Large intestine (tissue), 3 donors: ENCODE measurements at regions not wholly inside any gene's neighbourhood (a gene's known extent, or its start where the extent isn't known, plus 50 kb on each side); places are given as distances from the start of the nearest gene placed in this dataset.

ENCODE experiments used
- DNase-seq, 2 donors: peaks; one replicate each; pipeline versions ENCODE4 v3.0.0 to v3.0.0-alpha.2; 2013
- H3K27ac ChIP-seq: one replicate; pipeline ENCODE4 v1.5.1; 2013; ENCODE audit warnings: low read length
- H3K27me3 ChIP-seq: 2 replicates; pipeline ENCODE4 v1.6.1; 2013; ENCODE audit warnings: low read length; ENCODE audit not compliant: control insufficient read depth, insufficient read depth
- H3K36me3 ChIP-seq: 2 replicates; pipeline ENCODE4 v1.6.1; 2013; ENCODE audit warnings: low read length; ENCODE audit not compliant: control insufficient read depth, insufficient read depth
- H3K4me1 ChIP-seq: one replicate; pipeline ENCODE4 v1.6.1; 2013; ENCODE audit warnings: low read length; ENCODE audit not compliant: control insufficient read depth, insufficient read depth
- H3K4me3 ChIP-seq: one replicate; pipeline ENCODE4 v1.5.1; 2013; ENCODE audit warnings: low read length
- H3K9me3 ChIP-seq: one replicate; pipeline ENCODE4 v1.6.1; 2013; ENCODE audit warnings: mild to moderate bottlenecking, low read depth, low read length, moderate library complexity; ENCODE audit not compliant: control insufficient read depth
- WGBS: methylation state at CpG from one replicate; pipeline ENCODE4 v1.1.5; 2013; ENCODE audit warnings: low lambda C conversion rate; ENCODE audit not compliant: insufficient coverage; 5-methylcytosine and 5-hydroxymethylcytosine counted together

DNA sequence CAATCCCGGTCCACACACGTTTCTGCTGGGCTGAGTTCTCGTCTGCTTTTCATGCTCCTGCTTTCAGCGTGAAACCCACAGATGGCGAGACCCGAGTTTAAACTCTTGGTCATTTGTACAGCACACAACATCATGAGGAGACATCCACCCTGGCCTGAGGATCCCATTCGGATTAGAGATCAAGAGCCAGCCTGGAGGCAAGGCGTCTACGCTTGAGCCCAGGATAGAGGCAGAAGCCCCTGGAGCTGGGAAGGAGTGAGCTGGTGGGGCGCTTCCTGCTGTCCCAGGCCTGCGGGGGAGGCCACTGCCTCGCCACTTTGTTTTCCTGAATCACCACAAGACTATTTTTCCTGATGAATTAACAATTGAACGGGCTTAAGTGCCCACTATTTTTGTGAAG is 281.9 kb upstream of the IRX4 start:
- Histone ChIP-seq H3K9me3 (no peaks in the 10 kb centered on the region), H3K4me3 (no peak overlapping the region), H3K27ac (no peak overlapping the region), H3K36me3 (no peaks in the 10 kb centered on the region), H3K27me3 (no peaks in the 10 kb centered on the region), H3K4me1 (no peaks in the 10 kb centered on the region)
- no peak for DNase-seq
- no CpG with 5 or more reads among the region's 13 CpGs for WGBS

DNA sequence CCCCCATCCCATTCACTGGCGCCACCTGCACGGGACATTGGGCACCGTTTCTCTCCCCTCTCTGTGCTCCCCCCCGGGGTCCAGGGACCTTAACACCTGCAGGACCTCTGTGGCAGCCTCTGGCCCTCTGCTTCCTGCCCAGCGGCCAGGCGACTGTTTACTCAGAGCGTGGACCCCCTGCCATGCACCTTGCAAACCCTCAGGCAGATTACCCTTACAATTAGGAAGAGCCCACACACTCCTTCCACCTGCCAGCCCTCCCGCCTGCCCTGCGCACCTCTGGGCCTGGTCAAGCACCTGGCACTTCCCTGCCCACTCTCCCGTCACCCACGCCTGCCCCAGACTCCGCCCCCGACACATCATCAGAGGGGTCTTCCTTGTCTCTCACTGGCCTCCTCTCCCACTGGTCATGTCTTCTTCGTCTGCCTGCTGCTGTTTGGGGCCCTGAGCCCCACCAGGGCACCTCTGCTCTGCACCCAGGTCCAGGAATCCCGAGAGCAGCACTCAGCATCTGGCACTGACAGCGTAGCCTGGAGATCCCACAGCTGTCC is 281.3 kb upstream of the IRX4 start:
- DNase-seq: no peak
- H3K4me3 ChIP-seq: no peak overlapping the region
- no CpG with 5 or more reads among the region's 16 CpGs for WGBS

GRCh38 chr5:2163060-2163856 is 280.5 kb upstream of the IRX4 start:
- H3K9me3 ChIP-seq: no peaks in the 10 kb centered on the region
- no peaks in the 10 kb centered on the region for H3K36me3 ChIP-seq
- H3K27me3 ChIP-seq: no peaks in the 10 kb centered on the region
- no peak overlapping the region for H3K4me3 ChIP-seq
- H3K27ac ChIP-seq: no peak overlapping the region
- no peak for DNase-seq
- no CpG with 5 or more reads among the region's 20 CpGs for WGBS
- H3K4me1 ChIP-seq: no peaks in the 10 kb centered on the region

More for the DNA sequence above, 281.3 kb upstream of the IRX4 start:
- Histone ChIP-seq H3K4me1 (no peaks in the 10 kb centered on the region), H3K36me3 (no peaks in the 10 kb centered on the region), H3K27me3 (no peaks in the 10 kb centered on the region), H3K27ac (no peak overlapping the region), H3K9me3 (no peaks in the 10 kb centered on the region)

DNA sequence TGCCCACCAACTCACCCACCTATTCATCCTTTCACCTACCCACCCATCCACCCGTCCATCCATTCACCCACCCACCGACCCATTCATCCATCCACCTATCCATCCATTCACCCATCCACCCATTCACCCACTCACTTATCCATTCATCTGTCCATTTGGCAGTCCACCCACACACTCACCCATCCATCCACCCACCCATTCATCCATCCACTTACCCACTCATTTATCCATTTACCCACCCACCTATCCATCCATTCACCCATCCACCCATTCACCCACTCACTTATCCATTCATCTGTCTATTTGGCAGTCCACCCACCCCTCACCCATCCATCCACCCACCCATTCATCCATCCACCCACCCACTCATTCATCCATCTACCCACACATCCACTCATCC is 278.1 kb upstream of the IRX4 start:
- Histone ChIP-seq H3K36me3 (no peaks in the 10 kb centered on the region), H3K4me1 (no peaks in the 10 kb centered on the region), H3K27ac (no peak overlapping the region), H3K27me3 (no peaks in the 10 kb centered on the region), H3K9me3 (no peaks in the 10 kb centered on the region), H3K4me3 (no peak overlapping the region)
- 59% methylated on average over 2 of the region's 2 CpGs for WGBS
- DNase-seq: no peak

GRCh38 chr5:2158767-2159166 is 276.0 kb upstream of the IRX4 start:
- no peaks in the 10 kb centered on the region for H3K4me1 ChIP-seq
- no peaks in the 10 kb centered on the region for H3K27me3 ChIP-seq
- no CpG with 5 or more reads among the region's 9 CpGs for WGBS
- H3K9me3 ChIP-seq: no peaks in the 10 kb centered on the region
- no peak for DNase-seq
- no peak overlapping the region for H3K27ac ChIP-seq
- H3K36me3 ChIP-seq: no peaks in the 10 kb centered on the region
- no peak overlapping the region for H3K4me3 ChIP-seq

- no peaks in the 10 kb centered on the region for H3K27me3 ChIP-seq
- no peak for DNase-seq
These were observed 275.4 kb upstream of the IRX4 start for GRCh38 chr5:2158109-2158508.

GRCh38 chr5:2157372-2157771 is 274.6 kb upstream of the IRX4 start:
- H3K4me3 ChIP-seq: no peak overlapping the region
- no CpG with 5 or more reads among the region's 9 CpGs for WGBS
- H3K27me3 ChIP-seq: no peaks in the 10 kb centered on the region
- no peaks in the 10 kb centered on the region for H3K4me1 ChIP-seq
- H3K27ac ChIP-seq: no peak overlapping the region
- DNase-seq: no peak
- H3K36me3 ChIP-seq: no peaks in the 10 kb centered on the region
- no peaks in the 10 kb centered on the region for H3K9me3 ChIP-seq

More at GRCh38 chr5:2158109-2158508, 275.4 kb upstream of the IRX4 start:
- Histone ChIP-seq H3K4me3 (no peak overlapping the region), H3K36me3 (no peaks in the 10 kb centered on the region), H3K27ac (no peak overlapping the region), H3K4me1 (no peaks in the 10 kb centered on the region), H3K9me3 (no peaks in the 10 kb centered on the region)
- WGBS: no CpG with 5 or more reads among the region's 5 CpGs

DNA sequence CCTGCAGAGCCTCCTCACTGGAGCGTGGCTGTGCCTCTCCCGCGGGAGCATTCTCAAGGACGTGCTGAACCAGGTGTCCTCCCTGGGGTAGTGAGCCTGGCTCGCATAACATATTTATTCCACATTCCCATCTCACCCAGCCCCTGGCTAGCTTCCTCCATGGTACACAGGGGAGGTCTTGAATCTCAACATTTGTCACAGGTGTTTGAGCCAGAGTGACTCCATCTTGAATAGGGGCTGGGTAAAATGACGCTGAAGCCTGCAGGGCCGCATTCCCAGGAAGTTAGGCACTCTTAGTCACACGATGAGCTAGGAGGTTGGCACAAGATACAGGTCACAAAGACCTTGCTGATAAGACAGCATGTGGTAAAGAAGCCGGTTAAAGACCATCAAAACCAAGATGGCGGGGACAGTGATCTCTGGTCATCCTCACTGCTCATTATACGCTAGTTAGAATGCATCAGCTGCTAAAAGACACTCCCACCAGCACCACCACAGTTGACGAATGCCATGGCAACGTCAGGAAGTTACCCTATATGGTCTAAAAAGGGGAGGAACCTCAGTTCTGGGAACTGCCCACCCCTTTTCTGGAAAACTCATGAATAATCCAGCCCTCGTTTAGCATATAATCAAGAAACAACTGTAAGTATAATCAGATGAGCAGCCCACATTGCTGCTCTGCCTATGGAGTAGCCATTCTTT is 273.8 kb upstream of the IRX4 start:
- DNase-seq: no peak
- Histone ChIP-seq H3K4me1 (no peaks in the 10 kb centered on the region), H3K36me3 (no peaks in the 10 kb centered on the region), H3K4me3 (no peak overlapping the region), H3K9me3 (no peaks in the 10 kb centered on the region), H3K27me3 (no peaks in the 10 kb centered on the region), H3K27ac (no peak overlapping the region)
- WGBS: no CpG with 5 or more reads among the region's 14 CpGs

DNA sequence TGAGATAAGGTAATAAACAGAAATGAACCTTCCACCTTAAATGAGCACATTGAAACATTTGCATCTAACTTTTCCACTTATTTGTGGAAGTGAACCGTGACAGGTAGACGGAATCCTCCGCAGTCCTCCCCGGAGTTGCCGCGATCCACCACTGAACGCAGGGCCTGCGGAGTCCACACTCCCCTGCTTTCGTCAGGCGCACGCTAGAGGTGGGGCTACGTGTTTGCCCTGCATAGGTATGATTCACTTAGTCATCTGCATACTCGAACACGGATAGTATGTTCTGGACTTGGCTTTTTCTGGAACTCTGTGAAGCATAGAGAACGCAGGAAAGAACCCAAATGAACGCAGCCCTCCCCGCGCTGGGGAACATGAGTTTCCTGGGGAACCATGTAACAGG is 272.8 kb upstream of the IRX4 start:
- no peak overlapping the region for H3K27ac ChIP-seq
- no peaks in the 10 kb centered on the region for H3K36me3 ChIP-seq
- DNase-seq: no peak
- H3K9me3 ChIP-seq: no peaks in the 10 kb centered on the region
- no peaks in the 10 kb centered on the region for H3K27me3 ChIP-seq
- WGBS: no CpG with 5 or more reads among the region's 18 CpGs
- no peak overlapping the region for H3K4me3 ChIP-seq
- no peaks in the 10 kb centered on the region for H3K4me1 ChIP-seq

DNA sequence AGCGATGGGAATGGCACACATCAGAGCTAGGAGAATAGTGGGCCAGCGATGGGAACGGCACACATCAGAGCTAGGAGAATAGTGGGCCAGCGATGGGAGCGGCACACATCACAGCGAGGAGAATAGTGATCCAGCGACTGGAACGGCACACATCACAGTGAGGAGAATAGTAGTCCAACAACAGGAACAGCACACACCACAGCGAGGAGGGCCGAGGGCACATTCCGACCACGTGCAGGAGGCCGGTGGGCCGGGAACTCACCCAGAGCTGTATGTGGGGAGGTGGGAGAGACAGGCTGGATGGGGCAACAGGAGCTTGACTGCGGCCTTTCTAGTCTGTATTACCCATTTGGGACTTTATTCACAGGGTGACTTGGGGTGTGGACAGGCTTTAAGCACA is 271.1 kb upstream of the IRX4 start:
- Histone ChIP-seq H3K27ac (no peak overlapping the region), H3K9me3 (no peaks in the 10 kb centered on the region), H3K4me3 (no peak overlapping the region), H3K27me3 (no peaks in the 10 kb centered on the region), H3K4me1 (no peaks in the 10 kb centered on the region), H3K36me3 (no peaks in the 10 kb centered on the region)
- 83% methylated on average over 1 of the region's 15 CpGs for WGBS
- DNase-seq: no peak
